ENCODE measurements at regions not wholly inside any gene's neighbourhood (a gene's known extent, or its start where the extent isn't known, plus 50 kb on each side); places are given as distances from the start of the nearest gene placed in this dataset.

GRCh38 chr5:3321923-3322322 is 273.7 kb upstream of the IRX1 start:
- TF ChIP-seq, protein P1, sequence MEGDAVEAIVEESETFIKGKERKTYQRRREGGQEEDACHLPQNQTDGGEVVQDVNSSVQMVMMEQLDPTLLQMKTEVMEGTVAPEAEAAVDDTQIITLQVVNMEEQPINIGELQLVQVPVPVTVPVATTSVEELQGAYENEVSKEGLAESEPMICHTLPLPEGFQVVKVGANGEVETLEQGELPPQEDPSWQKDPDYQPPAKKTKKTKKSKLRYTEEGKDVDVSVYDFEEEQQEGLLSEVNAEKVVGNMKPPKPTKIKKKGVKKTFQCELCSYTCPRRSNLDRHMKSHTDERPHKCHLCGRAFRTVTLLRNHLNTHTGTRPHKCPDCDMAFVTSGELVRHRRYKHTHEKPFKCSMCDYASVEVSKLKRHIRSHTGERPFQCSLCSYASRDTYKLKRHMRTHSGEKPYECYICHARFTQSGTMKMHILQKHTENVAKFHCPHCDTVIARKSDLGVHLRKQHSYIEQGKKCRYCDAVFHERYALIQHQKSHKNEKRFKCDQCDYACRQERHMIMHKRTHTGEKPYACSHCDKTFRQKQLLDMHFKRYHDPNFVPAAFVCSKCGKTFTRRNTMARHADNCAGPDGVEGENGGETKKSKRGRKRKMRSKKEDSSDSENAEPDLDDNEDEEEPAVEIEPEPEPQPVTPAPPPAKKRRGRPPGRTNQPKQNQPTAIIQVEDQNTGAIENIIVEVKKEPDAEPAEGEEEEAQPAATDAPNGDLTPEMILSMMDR (conservative IDR thresholded peaks at IDR 0.05), result no peak
- TF ChIP-seq EZH2 (IDR thresholded peaks at IDR 0.05; ENCODE audit: low read depth), result no peak
